Activated CD4-positive, alpha-beta memory T cell treated with anti-CD3 and anti-CD28 coated beads, Interleukin-2, amount 10 ng/mL, durations not matched to agents 7 days and 5 days (primary cell): ENCODE measurements at regions not wholly inside any gene's neighbourhood (a gene's known extent, or its start where the extent isn't known, plus 50 kb on each side); places are given as distances from the start of the nearest gene placed in this dataset.
"Not testable (repeated sequence)": the region's sequence is repeated elsewhere in the genome, so short reads cannot be mapped to it uniquely, and the experiment has no call there.

Experiments
- CTCF ChIA-PET: fragments of 350-600 bp; sonication (Branson Sonifier 250); formaldehyde crosslinking; loops from one replicate; lab custom pipeline; 2021; ENCODE audit warnings: antibody characterized with exemption, inconsistent platforms; lab: Charles Lee
- POLR2A ChIA-PET: fragments of 350-600 bp; sonication (Branson Sonifier 250); formaldehyde crosslinking; loops from one replicate; lab custom pipeline; 2021; ENCODE audit warnings: antibody characterized with exemption; lab: Charles Lee
- DNase-seq: peaks from one replicate; pipeline ENCODE4 v3.0.0-alpha.2; 2020
- H3K27ac Mint-ChIP-seq: one replicate; pipeline ENCODE4 v1.8.0; 2021; ENCODE audit warnings: mild to moderate bottlenecking, mixed read lengths
- H3K27me3 Mint-ChIP-seq: one replicate; pipeline ENCODE4 v1.8.0; 2021; ENCODE audit warnings: mixed read lengths
- H3K36me3 Mint-ChIP-seq: one replicate; pipeline ENCODE4 v1.8.0; 2021; ENCODE audit warnings: low read depth, mixed read lengths
- H3K4me1 Mint-ChIP-seq: one replicate; pipeline ENCODE4 v1.8.0; 2021; ENCODE audit warnings: mixed read lengths
- H3K4me3 Mint-ChIP-seq: one replicate; pipeline ENCODE4 v1.8.0; 2021; ENCODE audit warnings: mild to moderate bottlenecking, mixed read lengths
- H3K9me3 Mint-ChIP-seq: one replicate; pipeline ENCODE4 v1.8.0; 2021; ENCODE audit warnings: mixed read lengths

DNA sequence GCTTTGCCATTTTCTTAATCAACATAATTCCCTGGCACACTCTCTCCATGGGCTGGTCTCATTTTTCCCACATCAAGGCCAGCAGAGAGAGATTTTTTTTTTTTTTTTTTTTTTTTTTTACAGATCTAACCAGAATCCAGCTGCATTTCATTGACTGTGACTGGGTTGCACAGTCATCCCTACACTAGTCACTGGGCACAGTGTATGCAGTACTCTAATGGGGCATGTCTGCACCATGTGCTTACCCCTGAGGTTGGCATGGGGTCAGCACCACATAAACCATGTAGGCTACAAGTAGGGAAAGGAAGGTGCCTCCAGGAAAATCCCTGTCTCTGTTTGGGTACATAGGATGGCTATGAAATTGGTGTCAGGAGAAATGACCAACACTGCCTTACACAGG, 64.1 kb upstream of the LRP8 start:
- DNase-seq: no peak
- no peak overlapping the region for H3K27ac Mint-ChIP-seq
- CTCF ChIA-PET: interaction anchor here (1.3 to 5.3 kb wide), 4 partner anchors 11 to 117 kb away, joined by 3 to 98 read pairs (median 20); no protein-coding TSS in a partner anchor
- no peak overlapping the region for H3K4me3 Mint-ChIP-seq
- H3K9me3 Mint-ChIP-seq: peaks cover 3% of the 10 kb centered on the region
- POLR2A ChIA-PET: no interaction called here
- peaks cover 5% of the 10 kb centered on the region for H3K4me1 Mint-ChIP-seq
- H3K36me3 Mint-ChIP-seq: no peaks in the 10 kb centered on the region
- peaks cover 5% of the 10 kb centered on the region for H3K27me3 Mint-ChIP-seq

DNA sequence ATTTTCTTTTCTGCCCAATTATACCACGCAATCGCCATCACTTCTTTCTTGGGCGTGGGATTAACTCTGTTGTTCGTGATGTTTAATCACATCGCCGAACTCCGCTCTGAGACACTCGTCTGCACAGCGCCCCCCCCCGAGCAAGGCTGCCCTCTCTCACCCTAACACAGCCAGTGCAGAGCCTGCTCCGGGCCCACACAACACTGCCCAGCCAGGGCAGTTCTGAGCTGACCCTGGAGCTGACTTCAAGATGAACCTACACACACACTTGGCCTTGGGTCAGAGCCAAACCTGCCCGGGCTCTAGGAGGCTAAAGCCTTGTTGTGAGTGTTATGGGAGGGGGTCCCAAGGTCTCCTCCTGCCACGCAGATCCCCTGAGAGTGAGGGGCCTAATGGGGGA, 64.6 kb upstream of the LRP8 start:
- ChIA-PET CTCF (interaction anchor here (1.2 to 5.3 kb wide), 12 partner anchors 11 to 138 kb away, joined by 3 to 98 read pairs (median 6); no protein-coding TSS in a partner anchor), POLR2A (interaction anchor here (1.0 to 2.1 kb wide), 4 partner anchors 12 to 114 kb away, joined by 3 to 14 read pairs (median 6); partner anchors contain the start of gene LRP8)
- H3K27me3 Mint-ChIP-seq: peaks cover 2% of the 10 kb centered on the region
- H3K9me3 Mint-ChIP-seq: no peaks in the 10 kb centered on the region
- no peak overlapping the region for H3K4me3 Mint-ChIP-seq
- H3K4me1 Mint-ChIP-seq: peaks cover 5% of the 10 kb centered on the region
- no peak for DNase-seq
- H3K36me3 Mint-ChIP-seq: no peaks in the 10 kb centered on the region
- H3K27ac Mint-ChIP-seq: no peak overlapping the region

DNA sequence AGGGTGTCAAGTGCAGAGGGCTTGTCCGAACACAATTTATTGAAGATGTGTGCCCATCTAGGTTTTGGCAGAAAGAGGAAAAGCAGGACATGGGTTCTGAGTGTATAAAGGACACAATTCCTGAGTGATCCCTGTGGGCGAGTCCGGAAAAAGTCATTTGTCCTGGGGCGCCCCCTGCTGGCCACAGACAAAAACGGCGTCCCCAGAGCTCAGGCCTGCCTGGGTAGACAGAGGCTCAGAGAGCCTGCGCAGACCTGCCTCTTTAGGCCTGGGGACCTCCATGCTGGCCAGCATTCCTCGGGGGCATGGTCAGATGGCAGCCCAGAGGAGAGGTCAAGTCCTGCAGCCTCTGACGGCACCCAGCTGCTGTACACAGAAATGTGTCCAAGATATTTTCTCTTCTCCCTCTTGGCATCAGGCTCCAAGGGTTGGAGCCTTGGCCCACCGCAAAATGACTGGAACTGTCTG, 65.5 kb upstream of the LRP8 start:
- ChIA-PET CTCF (interaction anchor here (0.6 to 5.3 kb wide), 28 partner anchors 10 to 158 kb away, joined by 3 to 98 read pairs (median 4); no protein-coding TSS in a partner anchor), POLR2A (interaction anchor here (1.0 to 2.1 kb wide), 4 partner anchors 11 to 115 kb away, joined by 3 to 14 read pairs (median 6); partner anchors contain the start of gene LRP8)
- H3K4me1 Mint-ChIP-seq: peaks cover 5% of the 10 kb centered on the region
- H3K27me3 Mint-ChIP-seq: peaks cover 2% of the 10 kb centered on the region
- no peaks in the 10 kb centered on the region for H3K36me3 Mint-ChIP-seq
- no peak overlapping the region for H3K4me3 Mint-ChIP-seq
- no peaks in the 10 kb centered on the region for H3K9me3 Mint-ChIP-seq
- DNase-seq: peak; percentile 71
- H3K27ac Mint-ChIP-seq: no peak overlapping the region

DNA sequence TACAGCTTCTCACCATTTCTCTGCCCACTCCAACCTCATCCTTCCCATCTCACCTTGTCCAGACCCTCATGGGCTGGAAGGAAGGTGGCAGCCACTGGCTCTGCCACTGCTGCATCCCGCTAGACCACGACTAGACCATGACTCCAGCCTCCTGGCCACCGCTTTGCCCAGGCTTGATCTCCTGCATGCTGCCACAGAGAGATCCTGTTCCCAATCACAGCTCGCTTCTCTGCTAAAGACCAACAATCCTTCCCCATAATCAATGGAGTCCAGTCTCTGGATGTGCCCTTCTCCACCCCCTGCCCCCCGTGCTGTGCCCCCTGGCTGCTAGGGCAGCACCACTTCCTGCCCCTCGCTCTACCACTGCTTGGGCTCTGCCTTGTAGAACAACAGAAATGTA, 64.9 kb upstream of the DMRTB1 start:
- H3K4me1 Mint-ChIP-seq: peaks cover 5% of the 10 kb centered on the region
- peaks cover 2% of the 10 kb centered on the region for H3K27me3 Mint-ChIP-seq
- no peak for DNase-seq
- ChIA-PET CTCF (interaction anchor here (1.1 to 5.3 kb wide), 12 partner anchors 9 to 140 kb away, joined by 3 to 98 read pairs (median 6); no protein-coding TSS in a partner anchor), POLR2A (interaction anchor here (2.1 kb wide), 1 partner anchor 67 kb away, joined by 14 read pairs; the partner anchor contains the start of gene LRP8)
- no peaks in the 10 kb centered on the region for H3K9me3 Mint-ChIP-seq
- no peak overlapping the region for H3K27ac Mint-ChIP-seq
- no peaks in the 10 kb centered on the region for H3K36me3 Mint-ChIP-seq
- no peak overlapping the region for H3K4me3 Mint-ChIP-seq

DNA sequence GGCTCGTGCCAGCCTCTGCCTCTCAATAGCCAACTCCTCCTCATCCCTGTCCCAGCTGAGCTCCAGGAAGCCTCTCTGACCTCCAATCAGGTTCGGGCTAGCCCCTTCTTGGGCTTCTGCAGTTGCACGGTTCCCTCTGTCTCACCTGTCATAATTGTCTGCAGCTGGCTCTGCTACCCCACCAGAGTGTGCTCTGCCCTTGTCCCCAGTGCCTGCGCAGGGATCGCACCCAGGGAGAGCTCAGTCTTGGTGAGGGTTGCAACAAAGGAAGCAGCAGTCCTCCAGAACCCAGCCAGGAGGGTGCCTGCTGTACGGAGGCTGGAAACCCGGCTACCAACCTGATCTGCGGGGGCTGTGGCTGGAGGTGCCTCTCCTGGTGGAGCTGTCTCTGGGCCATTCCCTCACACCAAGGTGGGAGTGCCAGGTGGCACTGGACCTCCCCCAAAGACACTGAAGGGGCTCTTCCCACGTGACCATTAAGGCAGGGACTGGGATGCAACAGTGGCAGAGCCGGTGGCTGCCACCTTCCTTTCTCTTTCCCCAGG, 63.5 kb upstream of the DMRTB1 start:
- H3K9me3 Mint-ChIP-seq: no peaks in the 10 kb centered on the region
- POLR2A ChIA-PET: interaction anchor here (0.6 kb wide), 1 partner anchor 19 kb away, joined by 3 read pairs; no protein-coding TSS in a partner anchor
- CTCF ChIA-PET: interaction anchor here (1.0 to 1.6 kb wide), 3 partner anchors 117 to 158 kb away, joined by 3 to 5 read pairs (median 4); no protein-coding TSS in a partner anchor
- DNase-seq: no peak
- H3K36me3 Mint-ChIP-seq: no peaks in the 10 kb centered on the region
- peaks cover 2% of the 10 kb centered on the region for H3K27me3 Mint-ChIP-seq
- H3K4me3 Mint-ChIP-seq: no peak overlapping the region
- no peak overlapping the region for H3K27ac Mint-ChIP-seq
- H3K4me1 Mint-ChIP-seq: peaks cover 2% of the 10 kb centered on the region

DNA sequence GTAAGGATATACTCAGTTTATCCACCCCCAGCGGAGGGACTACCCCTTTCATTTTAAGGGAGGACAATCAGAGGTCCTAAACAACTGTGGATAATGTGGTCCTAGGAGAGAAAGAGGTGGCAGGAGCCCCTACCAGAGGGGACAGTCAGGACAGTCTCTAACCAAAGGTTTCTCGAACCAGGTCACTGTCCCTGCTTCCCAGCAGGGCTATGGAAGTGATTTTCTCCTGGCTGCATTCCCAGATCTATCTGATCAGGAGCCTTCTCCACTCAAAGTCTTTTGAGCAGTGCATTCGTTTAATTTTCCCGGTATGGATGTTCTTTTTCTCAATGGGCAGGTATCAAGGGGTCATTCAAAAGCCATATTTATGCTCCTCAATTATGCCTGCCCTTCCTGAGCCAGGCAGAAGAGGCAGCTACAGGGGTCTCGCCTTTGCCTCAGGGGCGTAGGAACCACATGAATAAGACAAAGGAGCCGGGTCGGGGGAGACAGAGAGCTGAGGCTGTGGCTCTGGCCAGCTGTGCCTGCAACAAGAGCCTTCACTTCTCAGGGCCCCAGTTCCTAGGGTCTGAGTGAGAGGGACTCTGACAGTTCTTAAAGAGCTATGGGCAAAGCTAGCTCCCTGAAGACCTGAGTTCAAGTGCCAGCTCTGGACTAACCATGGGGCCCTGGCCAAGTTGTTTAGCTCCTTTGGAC, 62.5 kb upstream of the DMRTB1 start:
- Mint-ChIP-seq H3K9me3 (no peaks in the 10 kb centered on the region), H3K4me3 (no peak overlapping the region), H3K4me1 (peaks cover 2% of the 10 kb centered on the region), H3K36me3 (no peaks in the 10 kb centered on the region), H3K27me3 (peaks cover 5% of the 10 kb centered on the region), H3K27ac (no peak overlapping the region)
- POLR2A ChIA-PET: no interaction called here
- no peak for DNase-seq
- CTCF ChIA-PET: interaction anchor here (1.0 to 1.8 kb wide), 3 partner anchors 118 to 159 kb away, joined by 3 to 12 read pairs (median 5); no protein-coding TSS in a partner anchor

DNA sequence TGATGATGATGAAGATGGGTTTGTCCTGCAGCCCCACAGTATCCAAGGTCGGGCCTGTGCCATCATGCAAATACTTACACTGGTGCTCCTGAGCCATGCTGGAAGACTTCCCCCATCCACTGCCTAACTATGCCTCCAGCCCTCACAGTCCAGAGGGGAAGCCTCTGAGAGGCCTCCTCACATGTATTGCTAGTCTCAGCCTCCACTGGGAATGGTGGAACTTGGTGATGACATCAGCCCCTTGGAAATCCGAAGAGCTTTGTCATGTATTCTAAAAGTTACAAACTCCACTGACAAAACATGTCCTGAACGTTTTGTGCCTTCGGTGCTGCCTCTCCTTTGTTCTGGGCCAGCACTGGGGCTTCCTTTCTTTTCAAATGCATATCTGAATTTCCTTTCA, 61.1 kb upstream of the DMRTB1 start:
- no peak for DNase-seq
- ChIA-PET POLR2A (interaction anchor here (1.3 kb wide), 1 partner anchor 8 kb away, joined by 3 read pairs; no protein-coding TSS in a partner anchor), CTCF (interaction anchor here (0.9 to 1.8 kb wide), 4 partner anchors 15 to 131 kb away, joined by 3 to 12 read pairs (median 3); no protein-coding TSS in a partner anchor)
- no peaks in the 10 kb centered on the region for H3K9me3 Mint-ChIP-seq
- H3K4me3 Mint-ChIP-seq: no peak overlapping the region
- peaks cover 5% of the 10 kb centered on the region for H3K27me3 Mint-ChIP-seq
- no peak overlapping the region for H3K27ac Mint-ChIP-seq
- no peaks in the 10 kb centered on the region for H3K36me3 Mint-ChIP-seq
- H3K4me1 Mint-ChIP-seq: peaks cover 2% of the 10 kb centered on the region

DNA sequence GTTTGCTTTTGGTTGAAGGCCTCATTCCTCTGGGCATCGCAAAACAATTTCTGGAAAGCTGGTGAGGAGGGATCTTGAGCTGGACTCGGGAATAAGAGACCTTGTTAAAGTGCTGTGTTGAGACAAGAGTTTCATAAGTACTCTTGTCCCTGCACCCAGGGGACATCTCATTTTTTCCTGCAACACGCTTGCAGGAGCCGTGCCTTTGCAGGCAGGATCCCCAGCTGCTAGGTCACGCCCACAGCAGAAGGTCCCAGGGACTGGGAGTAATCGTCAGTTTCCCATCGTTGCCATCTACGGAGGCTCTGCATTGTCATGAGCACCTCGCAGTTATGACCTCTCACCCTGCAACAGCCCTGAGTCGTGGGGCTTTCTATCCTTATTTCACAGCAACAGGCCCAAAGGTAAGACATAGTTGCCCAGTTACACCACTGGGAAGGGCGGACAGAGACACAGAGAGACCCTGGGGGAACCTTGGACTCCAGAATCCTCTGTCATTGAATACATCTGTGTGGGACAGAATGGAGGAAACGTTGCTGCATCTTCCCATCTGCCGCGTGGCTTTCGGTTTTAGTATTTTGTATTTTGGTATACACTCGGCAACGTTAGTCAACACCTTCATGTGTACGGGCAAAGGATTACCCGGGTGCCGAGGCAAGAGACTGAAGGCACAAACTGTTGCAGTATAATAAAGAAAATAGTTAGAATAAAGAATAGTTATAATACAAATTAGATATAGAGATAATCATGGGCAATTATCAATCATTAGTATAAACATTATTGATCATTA, 60.4 kb upstream of the DMRTB1 start:
- DNase-seq: no peak
- Mint-ChIP-seq H3K27ac (no peak overlapping the region), H3K36me3 (no peaks in the 10 kb centered on the region), H3K9me3 (no peaks in the 10 kb centered on the region), H3K4me3 (no peak overlapping the region), H3K4me1 (no peaks in the 10 kb centered on the region), H3K27me3 (peaks cover 5% of the 10 kb centered on the region)
- ChIA-PET POLR2A (interaction anchor here (1.3 kb wide), 1 partner anchor 8 kb away, joined by 3 read pairs; no protein-coding TSS in a partner anchor), CTCF (interaction anchor here (0.9 to 1.8 kb wide), 4 partner anchors 14 to 132 kb away, joined by 3 to 12 read pairs (median 3); no protein-coding TSS in a partner anchor)

DNA sequence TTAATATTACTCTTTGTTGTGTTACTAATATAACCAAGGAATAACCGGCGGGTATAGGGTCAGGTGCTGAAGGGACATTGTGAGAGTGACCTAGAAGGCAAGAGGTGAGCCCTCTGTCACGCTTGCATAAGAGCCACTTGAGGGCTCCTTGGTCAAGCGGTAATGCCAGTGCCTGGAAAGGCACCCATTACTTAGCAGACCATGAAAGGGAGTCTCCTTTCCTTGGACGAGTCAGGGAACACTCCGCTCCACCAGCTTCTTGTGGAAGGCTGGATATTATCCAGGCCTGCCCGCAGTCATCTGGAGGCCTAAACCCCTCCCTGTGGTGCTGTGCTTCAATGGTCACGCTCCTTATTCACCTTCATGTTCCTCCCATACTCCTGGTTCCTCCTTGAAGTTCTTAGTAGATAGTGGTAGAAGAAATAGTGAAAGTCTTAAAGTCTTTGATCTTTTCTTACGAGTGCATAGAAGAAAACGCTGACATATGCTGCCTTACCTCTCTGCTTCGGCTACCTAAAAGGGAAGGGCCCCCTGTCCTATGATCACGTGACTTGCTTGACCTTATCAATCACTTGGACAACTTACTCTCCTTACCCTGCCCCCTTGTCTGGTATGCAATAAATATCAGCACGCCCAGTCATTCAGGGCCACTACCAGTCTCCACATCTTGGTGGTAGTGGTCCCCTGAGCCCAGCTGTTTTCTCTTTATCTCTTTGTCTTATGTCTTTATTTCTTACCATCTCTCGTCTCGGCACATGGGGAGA, 59.6 kb upstream of the DMRTB1 start:
- H3K27ac Mint-ChIP-seq, H3K9me3 Mint-ChIP-seq, H3K4me1 Mint-ChIP-seq, DNase-seq, H3K27me3 Mint-ChIP-seq, H3K36me3 Mint-ChIP-seq, H3K4me3 Mint-ChIP-seq, POLR2A ChIA-PET: not testable (repeated sequence)
- CTCF ChIA-PET: interaction anchor here (1.4 kb wide), 1 partner anchor 121 kb away, joined by 4 read pairs; no protein-coding TSS in a partner anchor

DNA sequence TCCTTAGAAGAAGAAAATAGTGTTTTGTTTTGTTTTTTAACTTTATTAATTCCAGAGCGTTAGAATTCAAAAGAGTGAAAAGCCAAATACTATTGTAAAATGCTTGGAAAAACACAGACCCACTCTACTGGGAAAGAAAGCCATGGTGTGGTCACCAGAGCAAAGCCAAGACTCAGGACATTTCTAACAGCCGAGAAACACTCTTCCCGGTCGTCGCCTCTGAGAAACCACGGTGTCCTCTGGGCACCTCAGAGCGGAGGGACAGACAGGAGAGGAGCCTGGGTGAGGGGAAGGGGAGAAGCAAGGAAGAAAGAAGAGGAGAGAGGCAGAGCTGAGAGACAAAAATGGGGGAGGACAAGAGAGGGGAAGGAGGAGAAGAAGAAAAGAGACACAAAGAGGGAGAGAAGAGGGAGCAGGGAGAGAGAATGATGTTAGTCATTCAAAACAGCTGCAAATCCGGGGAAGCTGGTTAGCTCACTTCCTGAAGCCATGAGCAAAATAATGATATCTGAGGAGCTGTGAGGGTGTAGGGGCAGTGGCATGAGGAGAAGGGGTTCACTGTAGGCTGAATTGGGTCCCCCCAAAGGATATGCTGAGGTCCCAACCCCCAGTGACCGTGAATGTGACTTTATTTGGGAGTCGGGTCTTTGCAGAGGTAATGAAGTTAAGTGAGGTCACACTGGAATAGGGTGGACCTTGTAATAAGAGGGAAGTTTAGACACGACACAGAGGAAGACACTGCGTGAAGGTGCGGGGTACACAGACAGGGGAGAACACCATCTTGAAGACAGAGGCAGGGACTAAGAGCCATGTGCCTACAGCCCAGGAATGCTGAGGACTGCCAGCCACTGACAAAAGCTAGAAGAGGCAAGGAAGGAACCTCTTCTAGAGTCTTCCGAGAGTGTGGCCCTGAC, 58.2 kb upstream of the DMRTB1 start:
- no peak for DNase-seq
- CTCF ChIA-PET: interaction anchor here (1.4 kb wide), 1 partner anchor 122 kb away, joined by 4 read pairs; no protein-coding TSS in a partner anchor
- H3K27me3 Mint-ChIP-seq: peaks cover 8% of the 10 kb centered on the region
- H3K27ac Mint-ChIP-seq: no peak overlapping the region
- H3K4me1 Mint-ChIP-seq: no peaks in the 10 kb centered on the region
- H3K9me3 Mint-ChIP-seq: no peaks in the 10 kb centered on the region
- no peaks in the 10 kb centered on the region for H3K36me3 Mint-ChIP-seq
- H3K4me3 Mint-ChIP-seq: no peak overlapping the region
- POLR2A ChIA-PET: no interaction called here
